HepG2 (cell line): ENCODE measurements at regions not wholly inside any gene's neighbourhood (a gene's known extent, or its start where the extent isn't known, plus 50 kb on each side); places are given as distances from the start of the nearest gene placed in this dataset.
"Not testable (repeated sequence)": the region's sequence is repeated elsewhere in the genome, so short reads cannot be mapped to it uniquely, and the experiment has no call there.

Source experiments
- ATAC-seq: fragments of 200-7000 bp; cut with Tn5 transposase; 3 replicates; pipeline ENCODE4 v1.9.1; 2020; ENCODE audit warnings: mild to moderate bottlenecking, moderate library complexity
- BruUV-seq: library from RNA; stranded (reverse); fragments of 400-500 nt; replicated peaks from 2 replicates; lab custom pipeline; 2021; lab: Mats Ljungman, UMichigan
- CTCF ChIA-PET: fragments of 300-600 bp; formaldehyde crosslinking; extraction: SDS; loops from one replicate; lab custom pipeline; 2021; ENCODE audit warnings: low total read pairs, inconsistent platforms, low intra/inter-chr PET ratio; lab: Yijun Ruan, JAX
- POLR2A ChIA-PET: fragments of 350-600 bp; sonication (Branson Sonifier 250); formaldehyde crosslinking; loops from one replicate; lab custom pipeline; 2020; ENCODE audit warnings: antibody characterized with exemption, inconsistent platforms; lab: Yijun Ruan, JAX
- DNase-seq: peaks from one replicate; pipeline ENCODE4 v3.0.0-alpha.2; 2015; ENCODE audit warnings: low spot score
- FAIRE-seq: peaks from 3 replicates; lab custom pipeline; 2011; peaks lifted over from hg19 to GRCh38; lab: Jason Lieb, UNC
- H2AFZ ChIP-seq: one replicate; pipeline ENCODE4 v1.6.1; 2011; ENCODE audit warnings: low read length, inconsistent platforms
- H3K27ac ChIP-seq: fragments of 300-600 bp; 3 replicates; pipeline ENCODE4 v1.8.0; 2011; ENCODE audit warnings: mixed run types, mild to moderate bottlenecking, mixed read lengths, low read length, inconsistent platforms; ENCODE audit not compliant: insufficient read depth; ENCODE audit errors: extremely low read length
- H3K27me3 ChIP-seq, 2 experiments: fragments of 200-600 bp in 1 of 2; 2 replicates in 1 of 2; 3 replicates in 1 of 2; pipeline versions ENCODE4 v1.6.0 to v1.8.0; 2011; ENCODE audit warnings: low read length in 2 of 2, mild to moderate bottlenecking in 2 of 2, moderate library complexity in 2 of 2, inconsistent platforms in 1 of 2; ENCODE audit not compliant: insufficient read depth in 2 of 2, control insufficient read depth in 1 of 2
- H3K36me3 ChIP-seq, 2 experiments: fragments of 200-600 bp in 1 of 2; replicated peaks in 1 of 2; 2 replicates in 1 of 2; 3 replicates in 1 of 2; pipeline versions ENCODE4 v1.5.1 to v1.8.0; 2011; ENCODE audit warnings: low read length in 2 of 2, inconsistent platforms in 1 of 2; ENCODE audit not compliant: insufficient read depth in 2 of 2, control insufficient read depth in 1 of 2
- H3K4me1 ChIP-seq: 2 replicates; pipeline ENCODE4 v1.5.1; 2012; ENCODE audit warnings: low read length, inconsistent platforms; ENCODE audit not compliant: insufficient read depth
- H3K4me2 ChIP-seq: 2 replicates; pipeline ENCODE4 v1.6.0; 2011; ENCODE audit warnings: low read depth, low read length, inconsistent platforms
- H3K4me3 ChIP-seq, 3 experiments: fragments of 200-600 bp in 1 of 3; sonication (generic), shearing (Covaris generic) in 1 of 3; replicated peaks in 1 of 3; 2 replicates each; pipeline ENCODE4 v1.5.1; 2011 to 2016; ENCODE audit warnings: low read length in 3 of 3, inconsistent platforms in 2 of 3, low read depth in 2 of 3, mild to moderate bottlenecking in 2 of 3, control low read depth in 1 of 3, mixed read lengths in 1 of 3; ENCODE audit not compliant: insufficient read depth in 1 of 3
- H3K79me2 ChIP-seq: one replicate; pipeline ENCODE4 v1.6.1; 2011; ENCODE audit warnings: low read length, inconsistent platforms; ENCODE audit not compliant: insufficient read depth
- H3K9ac ChIP-seq: 2 replicates; pipeline ENCODE4 v1.6.0; 2011; ENCODE audit warnings: mild to moderate bottlenecking, low read depth, low read length, inconsistent platforms; ENCODE audit not compliant: insufficient read depth
- H3K9me3 ChIP-seq: 2 replicates; pipeline ENCODE4 v1.5.1; 2012; ENCODE audit warnings: mild to moderate bottlenecking, low read length
- H4K20me1 ChIP-seq: 2 replicates; pipeline ENCODE4 v1.6.0; 2011; ENCODE audit warnings: inconsistent platforms, mild to moderate bottlenecking, low read length, moderate library complexity; ENCODE audit not compliant: insufficient read depth
- CBX2 ChIP-seq, 2 experiments: fragments of 200-600 bp in 1 of 2; sonication (generic); formaldehyde crosslinking in 1 of 2; IDR thresholded peaks; 2 replicates each; pipeline versions ENCODE4 v1.7.0 to v1.8.1; 2018 to 2022; ENCODE audit warnings: low read depth in 2 of 2, low read length in 1 of 2, mild to moderate bottlenecking in 1 of 2, missing genetic modification reagents in 1 of 2
- KDM3A ChIP-seq: IDR thresholded peaks from 2 replicates; pipeline ENCODE4 v1.6.1; 2018; ENCODE audit warnings: low read depth, missing compliant biosample characterization
- NFATC3 ChIP-seq: sonication (generic); formaldehyde crosslinking; IDR thresholded peaks from 2 replicates; pipeline ENCODE4 v1.5.1; 2020; ENCODE audit warnings: mild to moderate bottlenecking, missing genetic modification reagents
- PAX8 ChIP-seq: sonication (generic); formaldehyde crosslinking; IDR thresholded peaks from 2 replicates; pipeline ENCODE4 v1.8.0; 2022; ENCODE audit warnings: mild to moderate bottlenecking, missing genetic modification reagents, borderline replicate concordance
- THYN1 ChIP-seq: sonication (generic); formaldehyde crosslinking; IDR thresholded peaks from 2 replicates; pipeline ENCODE4 v1.8.1; 2023; ENCODE audit warnings: low read depth, mild to moderate bottlenecking, moderate library complexity, missing genetic modification reagents, borderline replicate concordance
- ZMAT3 ChIP-seq: sonication (generic); formaldehyde crosslinking; conservative IDR thresholded peaks from 2 replicates; pipeline ENCODE4 v1.7.0; 2021; ENCODE audit warnings: missing genetic modification reagents
- ZNF333 ChIP-seq: sonication (generic); formaldehyde crosslinking; IDR thresholded peaks from 2 replicates; pipeline ENCODE4 v1.4.0; 2020; ENCODE audit warnings: mild to moderate bottlenecking, missing genetic modification reagents, borderline replicate concordance
- ZNF564 ChIP-seq: sonication (generic); formaldehyde crosslinking; IDR thresholded peaks from 2 replicates; pipeline ENCODE4 v1.8.1; 2023; ENCODE audit warnings: mild to moderate bottlenecking, missing genetic modification reagents
- ZSCAN29 ChIP-seq: sonication (generic); formaldehyde crosslinking; conservative IDR thresholded peaks from 2 replicates; pipeline ENCODE4 v1.4.0; 2020; ENCODE audit warnings: mild to moderate bottlenecking, missing genetic modification reagents
- WGBS: methylation state at CpG from one replicate; pipeline ENCODE4 v1.1.6; 2017; ENCODE audit warnings: low lambda C conversion rate; 5-methylcytosine and 5-hydroxymethylcytosine counted together
- in situ Hi-C: cut with HindIII; loops from 2 replicates; pipeline ENCODE4 v1.10.0; 2017; ENCODE audit warnings: low pct_unique_long_range_greater_than_20kb; ENCODE audit not compliant: extremely low pct_ligation_motif_present
- intact Hi-C: fragments of 100-400 bp; cut with micrococcal nuclease; formaldehyde crosslinking; loops from one replicate; pipeline ENCODE4 v1.10.0; 2022; ENCODE audit not compliant: unreplicated experiment
- TF ChIP-seq, protein P1 (sequence below): sonication (generic); formaldehyde crosslinking; IDR thresholded peaks from 2 replicates; pipeline ENCODE4 v1.4.0; 2020; ENCODE audit warnings: mild to moderate bottlenecking, missing genetic modification reagents, borderline replicate concordance

DNA sequence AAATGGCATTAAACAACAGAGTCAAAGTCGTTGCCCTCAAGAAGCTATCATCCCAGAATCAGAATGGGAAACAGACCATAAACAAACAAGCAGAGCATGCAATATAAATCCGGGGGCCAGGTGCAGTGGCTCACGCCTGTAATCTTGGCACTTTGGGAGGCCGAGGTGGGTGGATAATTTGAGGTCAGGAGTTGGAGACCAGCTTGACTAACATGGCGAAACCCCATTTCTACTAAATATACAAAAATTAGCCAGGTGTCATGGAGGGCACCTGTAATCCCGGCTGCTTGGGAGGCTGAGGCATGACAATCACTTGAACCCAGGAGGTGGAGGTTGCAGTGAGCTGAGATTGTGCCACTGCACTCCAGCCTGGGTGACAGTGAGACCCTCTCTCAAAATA lies 249.8 kb downstream of the CYRIA start:
- WGBS, result 56% methylated on average over 6 of the region's 6 CpGs
- H3K4me1 ChIP-seq, DNase-seq, BruUV-seq, FAIRE-seq, H3K27me3 ChIP-seq, in situ Hi-C loops, H2AFZ ChIP-seq, ATAC-seq, H3K36me3 ChIP-seq, H3K79me2 ChIP-seq, H3K27ac ChIP-seq, H3K4me2 ChIP-seq, H3K9ac ChIP-seq, POLR2A ChIA-PET, H4K20me1 ChIP-seq, H3K4me3 ChIP-seq, intact Hi-C loops, H3K9me3 ChIP-seq, CTCF ChIA-PET: not testable (repeated sequence)

DNA sequence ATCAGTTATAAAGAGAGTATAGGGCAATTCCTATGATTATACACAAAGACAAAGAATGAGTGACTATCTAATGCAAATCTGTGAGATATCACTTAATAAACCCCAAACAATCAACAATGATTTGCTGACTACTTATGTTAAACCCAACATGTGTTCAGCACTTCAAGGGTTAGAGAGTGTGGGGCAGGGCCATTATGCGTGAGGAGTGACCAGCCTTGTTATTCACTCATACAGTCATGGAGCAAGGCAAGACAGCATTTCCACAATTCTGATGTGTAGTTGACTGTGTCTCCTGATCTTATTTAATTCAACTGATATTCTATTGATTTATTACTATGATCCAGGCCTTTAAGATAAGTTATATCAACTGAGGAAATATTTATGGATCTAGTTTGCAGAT lies 251.7 kb downstream of the CYRIA start:
- TF ChIP-seq PAX8 (no peak), ZSCAN29 (no peak), KDM3A (CRISPR knock-in tag) (no peak), ZMAT3 (CRISPR knock-in tag) (no peak), ZNF333 (CRISPR knock-in tag) (no peak), ZNF564 (CRISPR knock-in tag) (no peak), NFATC3 (CRISPR knock-in tag) (no peak), THYN1 (CRISPR knock-in tag) (no peak), CBX2 (IDR thresholded peaks at IDR 0.05; ENCODE audit: low read depth, low read length) (no peak), CBX2 (CRISPR knock-in tag; IDR thresholded peaks at IDR 0.05; ENCODE audit: low read depth) (no peak)
- TF ChIP-seq, protein P1, sequence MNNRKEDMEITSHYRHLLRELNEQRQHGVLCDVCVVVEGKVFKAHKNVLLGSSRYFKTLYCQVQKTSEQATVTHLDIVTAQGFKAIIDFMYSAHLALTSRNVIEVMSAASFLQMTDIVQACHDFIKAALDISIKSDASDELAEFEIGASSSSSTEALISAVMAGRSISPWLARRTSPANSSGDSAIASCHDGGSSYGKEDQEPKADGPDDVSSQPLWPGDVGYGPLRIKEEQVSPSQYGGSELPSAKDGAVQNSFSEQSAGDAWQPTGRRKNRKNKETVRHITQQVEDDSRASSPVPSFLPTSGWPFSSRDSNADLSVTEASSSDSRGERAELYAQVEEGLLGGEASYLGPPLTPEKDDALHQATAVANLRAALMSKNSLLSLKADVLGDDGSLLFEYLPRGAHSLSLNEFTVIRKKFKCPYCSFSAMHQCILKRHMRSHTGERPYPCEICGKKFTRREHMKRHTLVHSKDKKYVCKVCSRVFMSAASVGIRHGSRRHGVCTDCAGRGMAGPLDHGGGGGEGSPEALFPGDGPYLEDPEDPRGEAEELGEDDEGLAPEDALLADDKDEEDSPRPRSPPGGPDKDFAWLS (CRISPR knock-in tag), result no peak
- H3K4me1 ChIP-seq, result no peaks in the 10 kb centered on the region
- ATAC-seq, result no peak
- no peaks in the 10 kb centered on the region for H3K36me3 ChIP-seq
- H2AFZ ChIP-seq, result no peak overlapping the region
- ChIA-PET CTCF (no interaction called here), POLR2A (no interaction called here)
- intact Hi-C loops, result no loop called here
- no peak for DNase-seq
- H3K4me2 ChIP-seq, result no peak overlapping the region
- no TSS peak for BruUV-seq
- FAIRE-seq, result no peak
- WGBS, result 67% methylated on average over 1 of the region's 1 CpG
- no peak overlapping the region for H3K9ac ChIP-seq
- no peaks in the 10 kb centered on the region for H4K20me1 ChIP-seq
- no peaks in the 10 kb centered on the region for H3K27me3 ChIP-seq
- H3K27ac ChIP-seq, result no peak overlapping the region
- no peaks in the 10 kb centered on the region for H3K79me2 ChIP-seq
- H3K9me3 ChIP-seq, result peaks cover 6% of the 10 kb centered on the region; the same call in 1 of the 2 replicates
- H3K4me3 ChIP-seq, result no peak overlapping the region
- in situ Hi-C loops, result no loop called here
